Gastroesophageal sphincter (tissue), 3 donors: ENCODE measurements at regions not wholly inside any gene's neighbourhood (a gene's known extent, or its start where the extent isn't known, plus 50 kb on each side); places are given as distances from the start of the nearest gene placed in this dataset.

ENCODE experiments used
- EP300 ChIP-seq: sonication (generic); formaldehyde crosslinking; IDR thresholded peaks from one replicate; pipeline ENCODE4 v1.6.1; 2017; ENCODE audit warnings: antibody characterized with exemption, mild to moderate bottlenecking
- POLR2A ChIP-seq, 2 donors: fragments of 450-650 bp; IDR thresholded peaks; one replicate each; pipeline ENCODE4 v1.6.1; 2017; ENCODE audit warnings: antibody characterized with exemption in 2 of 2, mild to moderate bottlenecking in 2 of 2, moderate library complexity in 1 of 2
- POLR2AphosphoS5 ChIP-seq: sonication (generic); formaldehyde crosslinking; IDR thresholded peaks from one replicate; pipeline ENCODE4 v1.6.1; 2017; ENCODE audit warnings: antibody characterized with exemption
- TF ChIP-seq, protein P1 (sequence below), 4 experiments: fragments of 200-600 bp in 2 of 4; fragments of 450-650 bp in 2 of 4; sonication (generic) in 1 of 4; IDR thresholded peaks; one replicate each; pipeline ENCODE4 v1.5.1; 2017 to 2019; ENCODE audit warnings: antibody characterized with exemption in 4 of 4, mild to moderate bottlenecking in 2 of 4, moderate library complexity in 2 of 4

DNA sequence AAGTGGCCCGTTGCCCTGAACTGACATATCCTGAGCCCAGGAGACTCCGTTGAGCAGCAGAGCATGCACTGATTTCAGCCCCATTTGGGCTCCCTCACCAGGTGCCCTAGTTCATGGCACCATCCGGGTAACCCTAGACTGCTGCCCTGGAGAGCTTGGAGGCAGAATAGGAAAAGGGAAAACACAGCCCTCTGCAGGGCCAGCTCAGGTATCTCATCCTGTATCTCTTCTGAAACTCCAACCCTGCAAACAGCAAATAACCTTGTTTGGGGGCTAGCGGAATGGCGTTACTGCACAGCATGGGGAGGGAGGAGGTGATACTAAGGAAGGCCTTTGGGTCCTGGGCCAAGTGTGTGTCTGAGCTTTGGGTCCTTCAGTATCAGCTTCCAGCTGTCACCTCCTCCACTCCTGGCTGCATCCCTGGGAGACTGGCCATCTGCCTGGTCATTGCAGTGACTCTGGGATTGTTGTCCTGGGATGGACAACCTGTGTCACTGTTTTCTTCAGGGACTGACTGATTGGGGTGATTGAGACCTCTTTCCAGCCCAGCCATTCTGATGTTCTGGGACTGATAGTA lies 233.8 kb upstream of the SKOR2 start:
- no peak for TF ChIP-seq EP300
- TF ChIP-seq, protein P1, sequence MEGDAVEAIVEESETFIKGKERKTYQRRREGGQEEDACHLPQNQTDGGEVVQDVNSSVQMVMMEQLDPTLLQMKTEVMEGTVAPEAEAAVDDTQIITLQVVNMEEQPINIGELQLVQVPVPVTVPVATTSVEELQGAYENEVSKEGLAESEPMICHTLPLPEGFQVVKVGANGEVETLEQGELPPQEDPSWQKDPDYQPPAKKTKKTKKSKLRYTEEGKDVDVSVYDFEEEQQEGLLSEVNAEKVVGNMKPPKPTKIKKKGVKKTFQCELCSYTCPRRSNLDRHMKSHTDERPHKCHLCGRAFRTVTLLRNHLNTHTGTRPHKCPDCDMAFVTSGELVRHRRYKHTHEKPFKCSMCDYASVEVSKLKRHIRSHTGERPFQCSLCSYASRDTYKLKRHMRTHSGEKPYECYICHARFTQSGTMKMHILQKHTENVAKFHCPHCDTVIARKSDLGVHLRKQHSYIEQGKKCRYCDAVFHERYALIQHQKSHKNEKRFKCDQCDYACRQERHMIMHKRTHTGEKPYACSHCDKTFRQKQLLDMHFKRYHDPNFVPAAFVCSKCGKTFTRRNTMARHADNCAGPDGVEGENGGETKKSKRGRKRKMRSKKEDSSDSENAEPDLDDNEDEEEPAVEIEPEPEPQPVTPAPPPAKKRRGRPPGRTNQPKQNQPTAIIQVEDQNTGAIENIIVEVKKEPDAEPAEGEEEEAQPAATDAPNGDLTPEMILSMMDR (IDR thresholded peaks at IDR 0.05), result no peak
- TF ChIP-seq POLR2A (IDR thresholded peaks at IDR 0.05), result no peak
- no peak for TF ChIP-seq POLR2AphosphoS5
